ENCODE measurements at regions not wholly inside any gene's neighbourhood (a gene's known extent, or its start where the extent isn't known, plus 50 kb on each side); places are given as distances from the start of the nearest gene placed in this dataset.

DNA sequence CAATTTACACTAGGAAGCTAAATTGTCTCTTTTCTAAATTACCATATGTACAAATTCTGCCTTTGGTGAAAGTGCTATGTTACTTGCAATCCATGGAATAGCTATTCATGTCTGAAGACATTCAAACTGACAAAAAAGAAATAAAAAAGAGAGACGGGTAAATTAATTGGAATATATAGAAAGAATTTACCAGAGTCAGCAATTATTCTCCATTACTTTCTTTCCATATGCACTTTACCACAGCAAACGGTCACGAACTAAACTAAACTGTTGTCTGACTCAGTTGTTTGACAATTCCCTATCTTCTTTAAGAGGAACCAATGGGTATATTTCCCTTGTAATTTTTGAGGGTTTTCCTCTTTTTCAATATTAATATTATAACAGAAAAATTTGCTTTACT, 85.7 kb downstream of the HOXA1 start:
- TF ChIP-seq, protein P1, sequence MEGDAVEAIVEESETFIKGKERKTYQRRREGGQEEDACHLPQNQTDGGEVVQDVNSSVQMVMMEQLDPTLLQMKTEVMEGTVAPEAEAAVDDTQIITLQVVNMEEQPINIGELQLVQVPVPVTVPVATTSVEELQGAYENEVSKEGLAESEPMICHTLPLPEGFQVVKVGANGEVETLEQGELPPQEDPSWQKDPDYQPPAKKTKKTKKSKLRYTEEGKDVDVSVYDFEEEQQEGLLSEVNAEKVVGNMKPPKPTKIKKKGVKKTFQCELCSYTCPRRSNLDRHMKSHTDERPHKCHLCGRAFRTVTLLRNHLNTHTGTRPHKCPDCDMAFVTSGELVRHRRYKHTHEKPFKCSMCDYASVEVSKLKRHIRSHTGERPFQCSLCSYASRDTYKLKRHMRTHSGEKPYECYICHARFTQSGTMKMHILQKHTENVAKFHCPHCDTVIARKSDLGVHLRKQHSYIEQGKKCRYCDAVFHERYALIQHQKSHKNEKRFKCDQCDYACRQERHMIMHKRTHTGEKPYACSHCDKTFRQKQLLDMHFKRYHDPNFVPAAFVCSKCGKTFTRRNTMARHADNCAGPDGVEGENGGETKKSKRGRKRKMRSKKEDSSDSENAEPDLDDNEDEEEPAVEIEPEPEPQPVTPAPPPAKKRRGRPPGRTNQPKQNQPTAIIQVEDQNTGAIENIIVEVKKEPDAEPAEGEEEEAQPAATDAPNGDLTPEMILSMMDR (IDR thresholded peaks at IDR 0.05): no peak
- TF ChIP-seq EP300 (IDR thresholded peaks at IDR 0.05): no peak
